Liver (tissue), 7 donors: ENCODE measurements at regions not wholly inside any gene's neighbourhood (a gene's known extent, or its start where the extent isn't known, plus 50 kb on each side); places are given as distances from the start of the nearest gene placed in this dataset.

Experiments used
- DNase-seq: peaks from one replicate; pipeline ENCODE4 v3.0.0-alpha.2; 2017; ENCODE audit warnings: low spot score
- H3K27ac ChIP-seq, 2 donors: one replicate each; pipeline ENCODE4 v1.7.0; 2013; ENCODE audit warnings: inconsistent platforms in 2 of 2, low read length in 2 of 2, control low read depth in 1 of 2, low read depth in 1 of 2, mild to moderate bottlenecking in 1 of 2
- H3K27me3 ChIP-seq, 4 donors: one replicate each; pipeline versions ENCODE4 v1.6.1 to v1.7.0; 2013; ENCODE audit warnings: low read length in 3 of 4, inconsistent platforms in 1 of 4, mild to moderate bottlenecking in 1 of 4, moderate library complexity in 1 of 4; ENCODE audit not compliant: control insufficient read depth in 4 of 4, insufficient read depth in 4 of 4
- H3K36me3 ChIP-seq, 4 donors: one replicate each; pipeline versions ENCODE4 v1.6.1 to v1.7.0; 2013; ENCODE audit warnings: low read length in 3 of 4, mild to moderate bottlenecking in 3 of 4, low read depth in 1 of 4, moderate library complexity in 1 of 4; ENCODE audit not compliant: control insufficient read depth in 4 of 4, insufficient read depth in 3 of 4
- H3K4me1 ChIP-seq, 4 donors: one replicate each; pipeline versions ENCODE4 v1.6.1 to v1.7.0; 2013; ENCODE audit warnings: low read length in 3 of 4, mild to moderate bottlenecking in 3 of 4, moderate library complexity in 1 of 4; ENCODE audit not compliant: control insufficient read depth in 4 of 4, insufficient read depth in 4 of 4
- H3K4me3 ChIP-seq, 3 donors: one replicate each; pipeline versions ENCODE4 v1.6.1 to v1.7.0; 2013; ENCODE audit warnings: low read length in 3 of 3, control low read depth in 1 of 3, low read depth in 1 of 3, mild to moderate bottlenecking in 1 of 3
- H3K9ac ChIP-seq, 2 donors: one replicate each; pipeline ENCODE4 v1.7.0; 2013; ENCODE audit warnings: low read length in 2 of 2, mild to moderate bottlenecking in 2 of 2, moderate library complexity in 2 of 2, control low read depth in 1 of 2, low read depth in 1 of 2
- H3K9me3 ChIP-seq, 4 donors: one replicate each; pipeline versions ENCODE4 v1.6.1 to v1.7.0; 2013; ENCODE audit warnings: low read length in 3 of 4; ENCODE audit not compliant: control insufficient read depth in 4 of 4
- EGR1 ChIP-seq, 2 donors: IDR thresholded peaks; 2 replicates each; pipeline ENCODE4 v1.6.1; 2016 to 2018; ENCODE audit warnings: antibody characterized with exemption in 2 of 2, low read depth in 2 of 2
- FOXA1 ChIP-seq: IDR thresholded peaks from 2 replicates; pipeline ENCODE4 v1.6.1; 2016; ENCODE audit warnings: antibody characterized with exemption
- FOXA2 ChIP-seq: IDR thresholded peaks from 2 replicates; pipeline ENCODE4 v1.6.1; 2016; ENCODE audit warnings: antibody characterized with exemption
- GABPA ChIP-seq, 2 donors: IDR thresholded peaks in 1 of 2; conservative IDR thresholded peaks in 1 of 2; 2 replicates each; pipeline ENCODE4 v1.6.1; 2016; ENCODE audit warnings: antibody characterized with exemption in 2 of 2, mild to moderate bottlenecking in 1 of 2, moderate library complexity in 1 of 2
- HNF4A ChIP-seq, 2 donors: conservative IDR thresholded peaks; 2 replicates each; pipeline ENCODE4 v1.6.1; 2016; ENCODE audit warnings: antibody characterized with exemption in 2 of 2, mild to moderate bottlenecking in 2 of 2
- HNF4G ChIP-seq: IDR thresholded peaks from 2 replicates; pipeline ENCODE4 v1.6.1; 2016; ENCODE audit warnings: antibody characterized with exemption
- JUND ChIP-seq, 2 donors: IDR thresholded peaks; 2 replicates each; pipeline ENCODE4 v1.6.1; 2016; ENCODE audit warnings: antibody characterized with exemption in 2 of 2
- NR2F2 ChIP-seq: IDR thresholded peaks from 2 replicates; pipeline ENCODE4 v1.6.1; 2016; ENCODE audit warnings: antibody characterized with exemption
- RAD21 ChIP-seq, 2 donors: IDR thresholded peaks; 2 replicates each; pipeline ENCODE4 v1.6.1; 2016; ENCODE audit warnings: antibody characterized with exemption in 2 of 2, mild to moderate bottlenecking in 2 of 2
- RXRA ChIP-seq, 2 donors: IDR thresholded peaks; 2 replicates each; pipeline ENCODE4 v1.6.1; 2017 to 2018; ENCODE audit warnings: antibody characterized with exemption in 2 of 2, mild to moderate bottlenecking in 1 of 2
- SP1 ChIP-seq: IDR thresholded peaks from 2 replicates; pipeline ENCODE4 v1.6.1; 2018; ENCODE audit warnings: antibody characterized with exemption, mild to moderate bottlenecking
- TAF1 ChIP-seq: conservative IDR thresholded peaks from 2 replicates; pipeline ENCODE4 v1.6.1; 2016; ENCODE audit warnings: antibody characterized with exemption, mild to moderate bottlenecking
- YY1 ChIP-seq: IDR thresholded peaks from 2 replicates; pipeline ENCODE4 v1.6.1; 2016; ENCODE audit warnings: antibody characterized with exemption, mild to moderate bottlenecking
- TF ChIP-seq, protein P1 (sequence below): fragments of 150-350 bp; IDR thresholded peaks from 2 replicates; pipeline ENCODE4 v1.5.1; 2017; ENCODE audit warnings: improper control_type of control experiment, low read depth, low read length; ENCODE audit not compliant: missing input control
- TF ChIP-seq, protein P2 (sequence below): IDR thresholded peaks from 2 replicates; pipeline ENCODE4 v1.6.1; 2016; ENCODE audit warnings: antibody characterized with exemption
- TF ChIP-seq, protein P3 (sequence below): IDR thresholded peaks from 2 replicates; pipeline ENCODE4 v1.6.1; 2016; ENCODE audit warnings: antibody characterized with exemption
- TF ChIP-seq, protein P4 (sequence below): IDR thresholded peaks from 2 replicates; pipeline ENCODE4 v1.6.1; 2016; ENCODE audit warnings: antibody characterized with exemption
- donor health status: healthy.
- donor health status: healthy.
- donor health status: healthy.
- donor health status: healthy.

DNA sequence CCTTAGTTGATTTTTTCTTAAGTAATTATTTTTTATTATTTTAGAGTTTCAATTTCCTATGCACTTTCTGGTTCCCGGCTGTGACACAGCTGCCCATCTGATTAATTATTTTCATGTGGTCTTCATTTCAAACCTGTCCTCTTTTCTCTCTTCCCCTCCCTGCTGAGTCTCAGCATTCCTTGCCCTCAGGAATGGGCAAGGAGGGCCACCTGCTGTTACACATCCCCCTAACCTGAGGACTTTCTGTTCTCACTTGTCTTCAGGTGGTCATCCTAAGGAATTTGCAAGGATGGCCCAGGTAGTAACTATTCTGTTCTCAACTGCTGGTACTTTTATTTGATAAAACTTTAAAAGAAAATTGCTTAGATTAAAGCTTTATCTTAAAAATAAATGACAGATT, 545.0 kb downstream of the OTOL1 start (continued):
- TF ChIP-seq, protein P1, sequence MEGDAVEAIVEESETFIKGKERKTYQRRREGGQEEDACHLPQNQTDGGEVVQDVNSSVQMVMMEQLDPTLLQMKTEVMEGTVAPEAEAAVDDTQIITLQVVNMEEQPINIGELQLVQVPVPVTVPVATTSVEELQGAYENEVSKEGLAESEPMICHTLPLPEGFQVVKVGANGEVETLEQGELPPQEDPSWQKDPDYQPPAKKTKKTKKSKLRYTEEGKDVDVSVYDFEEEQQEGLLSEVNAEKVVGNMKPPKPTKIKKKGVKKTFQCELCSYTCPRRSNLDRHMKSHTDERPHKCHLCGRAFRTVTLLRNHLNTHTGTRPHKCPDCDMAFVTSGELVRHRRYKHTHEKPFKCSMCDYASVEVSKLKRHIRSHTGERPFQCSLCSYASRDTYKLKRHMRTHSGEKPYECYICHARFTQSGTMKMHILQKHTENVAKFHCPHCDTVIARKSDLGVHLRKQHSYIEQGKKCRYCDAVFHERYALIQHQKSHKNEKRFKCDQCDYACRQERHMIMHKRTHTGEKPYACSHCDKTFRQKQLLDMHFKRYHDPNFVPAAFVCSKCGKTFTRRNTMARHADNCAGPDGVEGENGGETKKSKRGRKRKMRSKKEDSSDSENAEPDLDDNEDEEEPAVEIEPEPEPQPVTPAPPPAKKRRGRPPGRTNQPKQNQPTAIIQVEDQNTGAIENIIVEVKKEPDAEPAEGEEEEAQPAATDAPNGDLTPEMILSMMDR = no peak
- TF ChIP-seq, protein P2, sequence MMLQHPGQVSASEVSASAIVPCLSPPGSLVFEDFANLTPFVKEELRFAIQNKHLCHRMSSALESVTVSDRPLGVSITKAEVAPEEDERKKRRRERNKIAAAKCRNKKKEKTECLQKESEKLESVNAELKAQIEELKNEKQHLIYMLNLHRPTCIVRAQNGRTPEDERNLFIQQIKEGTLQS = no peak
- no peak for TF ChIP-seq EGR1 (IDR thresholded peaks at IDR 0.05; ENCODE audit: low read depth in 2 of 2)
- no peak for TF ChIP-seq YY1
- TF ChIP-seq NR2F2 = no peak
- no peak for TF ChIP-seq RAD21 (IDR thresholded peaks at IDR 0.05)

DNA sequence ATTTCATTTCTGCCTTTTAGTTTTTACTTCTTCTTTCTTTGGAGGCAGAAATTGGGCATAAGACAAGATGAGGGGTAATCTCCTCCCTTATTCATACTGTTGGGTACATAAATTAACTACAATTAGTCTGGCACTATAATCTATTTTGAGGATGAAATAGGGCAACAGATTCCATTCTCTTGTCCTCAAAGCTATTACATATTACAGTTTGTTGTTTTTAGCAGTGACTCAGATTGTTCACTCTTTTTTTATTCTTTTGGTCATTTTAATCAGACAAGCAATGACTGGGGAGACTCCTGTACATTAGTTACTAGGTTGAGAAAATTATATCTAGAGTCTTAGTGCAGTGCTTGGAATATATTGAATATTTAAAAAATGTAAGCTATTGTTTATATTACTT, 556.0 kb downstream of the OTOL1 start:
- TF ChIP-seq HNF4G (no peak), NR2F2 (no peak), RXRA (IDR thresholded peaks at IDR 0.05) (no peak), JUND (IDR thresholded peaks at IDR 0.05) (no peak), FOXA2 (no peak), TAF1 (no peak), GABPA (IDR thresholded peaks at IDR 0.05 in 1 of 2, conservative IDR thresholded peaks at IDR 0.05 in 1 of 2) (no peak), FOXA1 (no peak), EGR1 (IDR thresholded peaks at IDR 0.05; ENCODE audit: low read depth in 2 of 2) (no peak), HNF4A (conservative IDR thresholded peaks at IDR 0.05) (no peak), YY1 (no peak), SP1 (no peak)
- TF ChIP-seq, protein P3, sequence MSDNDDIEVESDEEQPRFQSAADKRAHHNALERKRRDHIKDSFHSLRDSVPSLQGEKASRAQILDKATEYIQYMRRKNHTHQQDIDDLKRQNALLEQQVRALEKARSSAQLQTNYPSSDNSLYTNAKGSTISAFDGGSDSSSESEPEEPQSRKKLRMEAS = no peak
- TF ChIP-seq, protein P1 = no peak
- TF ChIP-seq, protein P2 = no peak
- TF ChIP-seq, protein P4, sequence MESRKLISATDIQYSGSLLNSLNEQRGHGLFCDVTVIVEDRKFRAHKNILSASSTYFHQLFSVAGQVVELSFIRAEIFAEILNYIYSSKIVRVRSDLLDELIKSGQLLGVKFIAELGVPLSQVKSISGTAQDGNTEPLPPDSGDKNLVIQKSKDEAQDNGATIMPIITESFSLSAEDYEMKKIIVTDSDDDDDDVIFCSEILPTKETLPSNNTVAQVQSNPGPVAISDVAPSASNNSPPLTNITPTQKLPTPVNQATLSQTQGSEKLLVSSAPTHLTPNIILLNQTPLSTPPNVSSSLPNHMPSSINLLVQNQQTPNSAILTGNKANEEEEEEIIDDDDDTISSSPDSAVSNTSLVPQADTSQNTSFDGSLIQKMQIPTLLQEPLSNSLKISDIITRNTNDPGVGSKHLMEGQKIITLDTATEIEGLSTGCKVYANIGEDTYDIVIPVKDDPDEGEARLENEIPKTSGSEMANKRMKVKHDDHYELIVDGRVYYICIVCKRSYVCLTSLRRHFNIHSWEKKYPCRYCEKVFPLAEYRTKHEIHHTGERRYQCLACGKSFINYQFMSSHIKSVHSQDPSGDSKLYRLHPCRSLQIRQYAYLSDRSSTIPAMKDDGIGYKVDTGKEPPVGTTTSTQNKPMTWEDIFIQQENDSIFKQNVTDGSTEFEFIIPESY = no peak
- Histone ChIP-seq H3K4me3 (no peak overlapping the region), H3K4me1 (no peaks in the 10 kb centered on the region), H3K27ac (no peak overlapping the region), H3K36me3 (no peaks in the 10 kb centered on the region), H3K9ac (no peak overlapping the region), H3K27me3 (no peaks in the 10 kb centered on the region), H3K9me3 (no peaks in the 10 kb centered on the region)
- no peak for DNase-seq
